GM12878 (cell line): ENCODE measurements at regions not wholly inside any gene's neighbourhood (a gene's known extent, or its start where the extent isn't known, plus 50 kb on each side); places are given as distances from the start of the nearest gene placed in this dataset.

Experiments used
- ATAC-seq: fragments of 200-7000 bp; cut with Tn5 transposase; 3 replicates; pipeline ENCODE4 v1.9.1; 2020; ENCODE audit warnings: mild to moderate bottlenecking, moderate library complexity
- BruUV-seq: library from RNA; stranded (reverse); fragments of 400-500 nt; replicated peaks from 2 replicates; lab custom pipeline; 2021; lab: Mats Ljungman, UMichigan
- CTCF ChIA-PET: fragments of 300-600 bp; sonication (Branson Sonifier 250); formaldehyde crosslinking; extraction: SDS; loops from one replicate; lab custom pipeline; 2021; ENCODE audit warnings: inconsistent platforms; lab: Yijun Ruan, JAX
- POLR2A ChIA-PET: fragments of 350-600 bp; formaldehyde crosslinking; extraction: SDS; loops from one replicate; lab custom pipeline; 2021; ENCODE audit warnings: inconsistent platforms; lab: Charles Lee
- RAD21 ChIA-PET: fragments of 300-600 bp; sonication (Branson Sonifier 250); formaldehyde crosslinking; loops from one replicate; lab custom pipeline; 2023; ENCODE audit warnings: antibody characterized with exemption; ENCODE audit not compliant: unreplicated experiment; lab: Charles Lee
- SMC1A ChIA-PET: fragments of 300-600 bp; sonication (Branson Sonifier 250); formaldehyde crosslinking; loops from one replicate; lab custom pipeline; 2023; ENCODE audit not compliant: unreplicated experiment, uncharacterized antibody; lab: Charles Lee
- DNase-seq: peaks from one replicate; pipeline ENCODE4 v3.0.0-alpha.2; 2011; ENCODE audit warnings: low read depth, low spot score
- FAIRE-seq: peaks from 3 replicates; lab custom pipeline; 2011; peaks lifted over from hg19 to GRCh38; lab: Jason Lieb, UNC
- H2AFZ ChIP-seq: 2 replicates; pipeline ENCODE4 v1.6.0; 2011; ENCODE audit warnings: low read depth, low read length, control low read depth; ENCODE audit not compliant: control insufficient read depth
- H3K27ac ChIP-seq: 2 replicates; pipeline ENCODE4 v1.5.1; 2011; ENCODE audit warnings: control low read depth; ENCODE audit not compliant: control insufficient read depth, insufficient read depth
- H3K27me3 ChIP-seq, 2 experiments: replicated peaks in 1 of 2; 2 replicates each; pipeline versions ENCODE4 v1.6.0 to v1.6.1; 2011; ENCODE audit warnings: low read length in 1 of 2; ENCODE audit not compliant: control insufficient read depth in 2 of 2, insufficient read depth in 2 of 2
- H3K36me3 ChIP-seq, 2 experiments: 2 replicates each; pipeline ENCODE4 v1.5.1; 2011; ENCODE audit warnings: low read length in 1 of 2; ENCODE audit not compliant: control insufficient read depth in 2 of 2, insufficient read depth in 2 of 2
- H3K4me1 ChIP-seq: 2 replicates; pipeline ENCODE4 v1.6.1; 2011; ENCODE audit warnings: mild to moderate bottlenecking, low read length, moderate library complexity, mixed read lengths; ENCODE audit not compliant: control insufficient read depth, insufficient read depth
- H3K4me2 ChIP-seq: 2 replicates; pipeline ENCODE4 v1.6.0; 2011; ENCODE audit warnings: control low read depth; ENCODE audit not compliant: control insufficient read depth, insufficient read depth
- H3K4me3 ChIP-seq: fragments of 200-600 bp; sonication (generic); 2 replicates; pipeline ENCODE4 v1.5.1; 2016
- H3K79me2 ChIP-seq: 2 replicates; pipeline ENCODE4 v1.6.0; 2011; ENCODE audit warnings: low read length; ENCODE audit not compliant: control insufficient read depth, insufficient read depth
- H3K9ac ChIP-seq: 2 replicates; pipeline ENCODE4 v1.8.0; 2011; ENCODE audit warnings: low read length, control low read depth, mixed read lengths; ENCODE audit not compliant: control insufficient read depth, insufficient read depth
- H3K9me3 ChIP-seq: replicated peaks from 3 replicates; pipeline ENCODE4 v1.5.1; 2011; ENCODE audit warnings: mild to moderate bottlenecking, low read length; ENCODE audit not compliant: control insufficient read depth, insufficient read depth
- H4K20me1 ChIP-seq: 2 replicates; pipeline ENCODE4 v1.6.0; 2011; ENCODE audit not compliant: control insufficient read depth, insufficient read depth
- ASH2L ChIP-seq: fragments of 300-600, 200-600 bp; sonication (generic); IDR thresholded peaks from 2 replicates; pipeline ENCODE4 v1.6.1; 2017; ENCODE audit warnings: low read depth, mild to moderate bottlenecking, borderline replicate concordance
- EED ChIP-seq: sonication (generic); IDR thresholded peaks from 2 replicates; pipeline ENCODE4 v1.6.1; 2016; ENCODE audit warnings: antibody characterized with exemption, low read depth
- RELA ChIP-seq: fragments of 450-650 bp; IDR thresholded peaks from 2 replicates; pipeline ENCODE4 v1.8.0; 2014; ENCODE audit warnings: borderline replicate concordance; ENCODE audit not compliant: partially characterized antibody
- SMAD5 ChIP-seq: IDR thresholded peaks from 2 replicates; pipeline ENCODE4 v1.6.1; 2016; ENCODE audit warnings: antibody characterized with exemption, low read depth
- TCF7 ChIP-seq: IDR thresholded peaks from 2 replicates; pipeline ENCODE4 v1.6.1; 2014; ENCODE audit warnings: antibody characterized with exemption, borderline replicate concordance
- ZNF274 ChIP-seq: IDR thresholded peaks from one replicate; pipeline ENCODE4 v1.8.0; 2011; ENCODE audit not compliant: insufficient read length, insufficient read depth
- WGBS: methylation state at CpG from one replicate; pipeline ENCODE4 v1.1.6; 2016; ENCODE audit warnings: low lambda C conversion rate; ENCODE audit not compliant: insufficient replicate concordance, insufficient coverage; ENCODE audit errors: missing lambda C conversion rate; 5-methylcytosine and 5-hydroxymethylcytosine counted together
- in situ Hi-C: fragments of 300-500 bp; cut with MboI; formaldehyde crosslinking; loops from 9 replicates; pipeline ENCODE4 v1.14.3; 2018; ENCODE audit warnings: mixed read lengths
- intact Hi-C: fragments of 100-400 bp; cut with micrococcal nuclease; formaldehyde crosslinking; loops from one replicate; pipeline ENCODE4 v1.14.2; 2022; ENCODE audit not compliant: unreplicated experiment
- TF ChIP-seq, protein P1 (sequence below): IDR thresholded peaks from 2 replicates; pipeline ENCODE4 v1.6.1; 2011; ENCODE audit warnings: mild to moderate bottlenecking, low read depth, low read length, moderate library complexity; ENCODE audit not compliant: insufficient replicate concordance
- TF ChIP-seq, protein P2 (sequence below): fragments of 450-650 bp; formaldehyde crosslinking; IDR thresholded peaks from 2 replicates; pipeline ENCODE4 v1.4.0; 2022; ENCODE audit warnings: mild to moderate bottlenecking, moderate library complexity
- TF ChIP-seq, protein P3 (sequence below): fragments of 450-650 bp; IDR thresholded peaks from 2 replicates; pipeline ENCODE4 v1.6.1; 2016; ENCODE audit warnings: mild to moderate bottlenecking

GRCh38 chr9:106707291-106707690 is 155.7 kb upstream of the ZNF462 start:
- Histone ChIP-seq H3K4me3 (no peak overlapping the region), H3K9me3 (no peaks in the 10 kb centered on the region; the same call in 2 of the 3 replicates), H3K27me3 (no peaks in the 10 kb centered on the region; a peak in 1 of 4 replicates), H3K27ac (no peak overlapping the region), H3K36me3 (no peaks in the 10 kb centered on the region), H3K79me2 (no peaks in the 10 kb centered on the region), H3K9ac (no peak overlapping the region), H2AFZ (no peak overlapping the region), H4K20me1 (no peaks in the 10 kb centered on the region), H3K4me1 (no peaks in the 10 kb centered on the region), H3K4me2 (no peak overlapping the region)
- ATAC-seq (no peak), DNase-seq (no peak), FAIRE-seq (no peak)
- intact Hi-C loops, result no loop called here
- no peak for TF ChIP-seq RELA
- no peak for TF ChIP-seq EED
- no peak for TF ChIP-seq TCF7
- TF ChIP-seq, protein P1, sequence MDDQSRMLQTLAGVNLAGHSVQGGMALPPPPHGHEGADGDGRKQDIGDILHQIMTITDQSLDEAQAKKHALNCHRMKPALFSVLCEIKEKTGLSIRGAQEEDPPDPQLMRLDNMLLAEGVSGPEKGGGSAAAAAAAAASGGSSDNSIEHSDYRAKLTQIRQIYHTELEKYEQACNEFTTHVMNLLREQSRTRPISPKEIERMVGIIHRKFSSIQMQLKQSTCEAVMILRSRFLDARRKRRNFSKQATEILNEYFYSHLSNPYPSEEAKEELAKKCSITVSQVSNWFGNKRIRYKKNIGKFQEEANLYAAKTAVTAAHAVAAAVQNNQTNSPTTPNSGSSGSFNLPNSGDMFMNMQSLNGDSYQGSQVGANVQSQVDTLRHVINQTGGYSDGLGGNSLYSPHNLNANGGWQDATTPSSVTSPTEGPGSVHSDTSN, result no peak
- TF ChIP-seq ASH2L, result no peak
- no peak for TF ChIP-seq ZNF274
- TF ChIP-seq, protein P2, sequence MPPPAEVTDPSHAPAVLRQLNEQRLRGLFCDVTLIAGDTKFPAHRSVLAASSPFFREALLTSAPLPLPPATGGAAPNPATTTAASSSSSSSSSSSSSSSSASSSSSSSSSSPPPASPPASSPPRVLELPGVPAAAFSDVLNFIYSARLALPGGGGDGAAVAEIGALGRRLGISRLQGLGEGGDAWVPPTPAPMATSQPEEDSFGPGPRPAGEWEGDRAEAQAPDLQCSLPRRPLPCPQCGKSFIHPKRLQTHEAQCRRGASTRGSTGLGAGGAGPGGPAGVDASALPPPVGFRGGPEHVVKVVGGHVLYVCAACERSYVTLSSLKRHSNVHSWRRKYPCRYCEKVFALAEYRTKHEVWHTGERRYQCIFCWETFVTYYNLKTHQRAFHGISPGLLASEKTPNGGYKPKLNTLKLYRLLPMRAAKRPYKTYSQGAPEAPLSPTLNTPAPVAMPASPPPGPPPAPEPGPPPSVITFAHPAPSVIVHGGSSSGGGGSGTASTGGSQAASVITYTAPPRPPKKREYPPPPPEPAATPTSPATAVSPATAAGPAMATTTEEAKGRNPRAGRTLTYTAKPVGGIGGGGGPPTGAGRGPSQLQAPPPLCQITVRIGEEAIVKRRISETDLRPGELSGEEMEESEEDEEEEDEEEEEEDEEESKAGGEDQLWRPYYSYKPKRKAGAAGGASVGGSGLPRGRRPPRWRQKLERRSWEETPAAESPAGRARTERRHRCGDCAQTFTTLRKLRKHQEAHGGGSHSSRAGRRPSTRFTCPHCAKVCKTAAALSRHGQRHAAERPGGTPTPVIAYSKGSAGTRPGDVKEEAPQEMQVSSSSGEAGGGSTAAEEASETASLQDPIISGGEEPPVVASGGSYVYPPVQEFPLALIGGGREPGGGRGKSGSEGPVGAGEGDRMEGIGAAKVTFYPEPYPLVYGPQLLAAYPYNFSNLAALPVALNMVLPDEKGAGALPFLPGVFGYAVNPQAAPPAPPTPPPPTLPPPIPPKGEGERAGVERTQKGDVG, result no peak
- TF ChIP-seq, protein P3, sequence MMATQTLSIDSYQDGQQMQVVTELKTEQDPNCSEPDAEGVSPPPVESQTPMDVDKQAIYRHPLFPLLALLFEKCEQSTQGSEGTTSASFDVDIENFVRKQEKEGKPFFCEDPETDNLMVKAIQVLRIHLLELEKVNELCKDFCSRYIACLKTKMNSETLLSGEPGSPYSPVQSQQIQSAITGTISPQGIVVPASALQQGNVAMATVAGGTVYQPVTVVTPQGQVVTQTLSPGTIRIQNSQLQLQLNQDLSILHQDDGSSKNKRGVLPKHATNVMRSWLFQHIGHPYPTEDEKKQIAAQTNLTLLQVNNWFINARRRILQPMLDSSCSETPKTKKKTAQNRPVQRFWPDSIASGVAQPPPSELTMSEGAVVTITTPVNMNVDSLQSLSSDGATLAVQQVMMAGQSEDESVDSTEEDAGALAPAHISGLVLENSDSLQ, result no peak
- TF ChIP-seq SMAD5, result no peak
- BruUV-seq, result no TSS peak
- SMC1A ChIA-PET, result no interaction called here
- POLR2A ChIA-PET, result no interaction called here
- WGBS, result 5% methylated on average over 1 of the region's 1 CpG
- RAD21 ChIA-PET, result no interaction called here
- in situ Hi-C loops, result no loop called here
- CTCF ChIA-PET, result no interaction called here
